Adrenal gland (tissue), 9 donors: ENCODE measurements at regions not wholly inside any gene's neighbourhood (a gene's known extent, or its start where the extent isn't known, plus 50 kb on each side); places are given as distances from the start of the nearest gene placed in this dataset.

Experiments
- DNase-seq, 7 donors: peaks; one replicate each; pipeline ENCODE4 v3.0.0-alpha.2; 2019 to 2020
- H3K27ac ChIP-seq, 5 donors: fragments of 200-600 bp; sonication (generic) in 4 of 5; 1 replicate in 3 of 5; 2 replicates in 2 of 5; pipeline versions ENCODE4 v1.5.1 to v1.8.0; 2016 to 2020; ENCODE audit warnings: mild to moderate bottlenecking in 1 of 5
- H3K27me3 ChIP-seq: fragments of 200-600 bp; 2 replicates; pipeline ENCODE4 v1.8.0; 2021
- H3K36me3 ChIP-seq, 2 donors: fragments of 200-600 bp; replicated peaks in 1 of 2; 1 replicate in 1 of 2; 2 replicates in 1 of 2; pipeline versions ENCODE4 v1.5.1 to v1.8.0; 2018 to 2022
- H3K4me1 ChIP-seq, 2 donors: fragments of 200-600 bp; replicated peaks in 1 of 2; 1 replicate in 1 of 2; 2 replicates in 1 of 2; pipeline versions ENCODE4 v1.5.1 to v1.8.0; 2018 to 2021
- H3K4me3 ChIP-seq, 4 donors: fragments of 200-600 bp; sonication (generic) in 3 of 4; one replicate each; pipeline ENCODE4 v1.5.1; 2016 to 2018
- H3K9me3 ChIP-seq, 3 donors: fragments of 200-600 bp; sonication (generic) in 1 of 3; replicated peaks in 1 of 3; 1 replicate in 2 of 3; 2 replicates in 1 of 3; pipeline versions ENCODE4 v1.5.1 to v1.8.0; 2016 to 2021
- POLR2A ChIP-seq, 2 donors: fragments of 450-650 bp; IDR thresholded peaks; one replicate each; pipeline ENCODE4 v1.6.1; 2017; ENCODE audit warnings: antibody characterized with exemption in 2 of 2, mild to moderate bottlenecking in 2 of 2, moderate library complexity in 1 of 2
- WGBS, 4 donors: extraction: QIAGEN DNeasy Blood & Tissue Kit in 2 of 4; methylation state at CpG; one replicate each; pipeline versions ENCODE4 v1.1.5 to v1.1.7; 2013 to 2017; 5-methylcytosine and 5-hydroxymethylcytosine counted together
- intact Hi-C, 2 donors: fragments of 100-400 bp; cut with DNase I; formaldehyde crosslinking; loops; one replicate each; pipeline versions ENCODE4 v1.14.1 to v1.15.0; 2022 to 2023
- TF ChIP-seq, protein P1 (sequence below), 6 experiments: fragments of 450-650 bp in 4 of 6; fragments of 200-600 bp in 2 of 6; sonication (generic) in 1 of 6; IDR thresholded peaks; 1 replicate in 5 of 6; 2 replicates in 1 of 6; pipeline versions ENCODE4 v1.5.1 to v1.8.0; 2016 to 2021; ENCODE audit warnings: antibody characterized with exemption in 6 of 6, mild to moderate bottlenecking in 2 of 6, moderate library complexity in 1 of 6
- donor health status: healthy with polysubstance abuse.
- donor health status: Bipolar disorder and iron deficiency.
- donor health status: DM: yes; HTN: yes; CAD: no.
- donor health status: DM: no; HTN: no; CAD: no.
- donor health status: DM: no; HTN: no; CAD: no.

GRCh38 chr11:27912916-27913315 is 195.0 kb downstream of the KIF18A start:
- TF ChIP-seq, protein P1, sequence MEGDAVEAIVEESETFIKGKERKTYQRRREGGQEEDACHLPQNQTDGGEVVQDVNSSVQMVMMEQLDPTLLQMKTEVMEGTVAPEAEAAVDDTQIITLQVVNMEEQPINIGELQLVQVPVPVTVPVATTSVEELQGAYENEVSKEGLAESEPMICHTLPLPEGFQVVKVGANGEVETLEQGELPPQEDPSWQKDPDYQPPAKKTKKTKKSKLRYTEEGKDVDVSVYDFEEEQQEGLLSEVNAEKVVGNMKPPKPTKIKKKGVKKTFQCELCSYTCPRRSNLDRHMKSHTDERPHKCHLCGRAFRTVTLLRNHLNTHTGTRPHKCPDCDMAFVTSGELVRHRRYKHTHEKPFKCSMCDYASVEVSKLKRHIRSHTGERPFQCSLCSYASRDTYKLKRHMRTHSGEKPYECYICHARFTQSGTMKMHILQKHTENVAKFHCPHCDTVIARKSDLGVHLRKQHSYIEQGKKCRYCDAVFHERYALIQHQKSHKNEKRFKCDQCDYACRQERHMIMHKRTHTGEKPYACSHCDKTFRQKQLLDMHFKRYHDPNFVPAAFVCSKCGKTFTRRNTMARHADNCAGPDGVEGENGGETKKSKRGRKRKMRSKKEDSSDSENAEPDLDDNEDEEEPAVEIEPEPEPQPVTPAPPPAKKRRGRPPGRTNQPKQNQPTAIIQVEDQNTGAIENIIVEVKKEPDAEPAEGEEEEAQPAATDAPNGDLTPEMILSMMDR (IDR thresholded peaks at IDR 0.05), result no peak
- no peak for TF ChIP-seq POLR2A (IDR thresholded peaks at IDR 0.05)
- H3K9me3 ChIP-seq, result no peaks in the 10 kb centered on the region
- H3K4me3 ChIP-seq, result no peak overlapping the region
- intact Hi-C loops, result no loop called here
- no peaks in the 10 kb centered on the region for H3K27me3 ChIP-seq
- no peaks in the 10 kb centered on the region for H3K4me1 ChIP-seq
- no peak overlapping the region for H3K27ac ChIP-seq
- H3K36me3 ChIP-seq, result no peaks in the 10 kb centered on the region
- 32 to 70% (median 43%) methylated on average over 2 of the region's 2 CpGs for WGBS, 4 donors
- no peak for DNase-seq

DNA sequence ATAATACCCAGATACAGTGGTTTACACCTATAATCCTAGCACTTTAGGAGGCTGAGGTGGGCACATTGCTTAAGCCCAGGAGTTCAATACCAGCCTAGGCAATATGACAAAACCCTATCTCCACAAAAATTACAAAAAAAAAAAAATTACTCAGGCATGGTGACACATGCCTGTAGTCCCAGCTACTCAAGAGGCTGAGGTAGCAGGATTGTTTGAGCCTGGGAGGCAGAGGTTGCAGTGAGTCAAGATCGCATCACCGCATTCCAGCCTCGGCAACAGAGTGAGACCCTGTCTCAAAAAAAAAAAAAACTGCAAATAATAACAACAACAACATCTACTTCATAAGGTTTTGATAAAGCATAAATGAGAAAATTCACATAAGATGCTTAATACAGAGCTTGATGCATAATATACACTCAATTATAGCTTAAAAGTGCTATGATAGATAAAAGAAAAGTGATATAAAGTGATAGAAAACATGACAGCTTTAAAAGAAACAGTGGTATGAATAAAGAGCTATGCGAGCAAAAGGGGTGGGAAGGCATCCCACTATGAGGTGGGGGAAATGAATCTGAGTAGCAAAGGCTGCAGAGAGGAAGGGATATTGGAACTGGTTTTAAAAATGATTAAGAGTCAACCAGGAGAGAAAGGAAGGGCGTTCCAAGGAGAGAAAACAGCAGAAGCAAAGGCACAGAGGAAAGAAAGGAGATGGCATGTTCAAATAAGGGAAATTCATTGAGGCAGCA is 197.6 kb downstream of the KIF18A start:
- H3K27ac ChIP-seq, result no peak overlapping the region
- H3K4me3 ChIP-seq, result no peak overlapping the region
- no peak for DNase-seq
- intact Hi-C loops, result no loop called here
- TF ChIP-seq, protein P1 (IDR thresholded peaks at IDR 0.05), result no peak
- no peak for TF ChIP-seq POLR2A (IDR thresholded peaks at IDR 0.05)
- H3K4me1 ChIP-seq, result no peaks in the 10 kb centered on the region
- H3K36me3 ChIP-seq, result no peaks in the 10 kb centered on the region
- H3K9me3 ChIP-seq, result no peaks in the 10 kb centered on the region
- no peaks in the 10 kb centered on the region for H3K27me3 ChIP-seq
- 71 to 81% (median 74%) methylated on average over 5 of the region's 5 CpGs for WGBS, 4 donors

DNA sequence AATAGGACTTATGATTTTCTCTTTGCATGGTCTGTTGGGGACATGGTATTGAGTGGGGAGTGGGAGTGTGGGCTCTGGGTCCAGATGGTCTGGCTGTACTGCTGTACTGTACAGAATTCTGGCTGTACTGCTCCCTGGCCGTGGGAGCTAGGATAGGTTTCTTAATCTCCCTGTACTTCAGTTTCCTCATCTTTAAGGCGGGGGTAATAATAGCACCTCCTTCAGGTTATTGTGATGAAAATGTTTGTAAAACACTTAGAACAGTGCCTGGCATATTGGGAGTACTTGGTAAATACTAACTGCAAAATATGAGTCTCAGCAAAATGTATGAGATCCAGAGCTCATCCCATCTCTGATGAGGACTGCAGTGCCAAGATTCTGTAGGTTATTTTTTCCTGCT is 198.6 kb downstream of the KIF18A start:
- H3K27me3 ChIP-seq, result no peaks in the 10 kb centered on the region
- no peak for TF ChIP-seq POLR2A (IDR thresholded peaks at IDR 0.05)
- TF ChIP-seq, protein P1 (IDR thresholded peaks at IDR 0.05), result no peak
- WGBS, 4 donors, result 74 to 79% (median 75%) methylated on average over 2 of the region's 2 CpGs
- H3K4me1 ChIP-seq, result no peaks in the 10 kb centered on the region
- no peak for DNase-seq
- no peaks in the 10 kb centered on the region for H3K9me3 ChIP-seq
- no peak overlapping the region for H3K4me3 ChIP-seq
- no peaks in the 10 kb centered on the region for H3K36me3 ChIP-seq
- intact Hi-C loops, result no loop called here
- no peak overlapping the region for H3K27ac ChIP-seq

DNA sequence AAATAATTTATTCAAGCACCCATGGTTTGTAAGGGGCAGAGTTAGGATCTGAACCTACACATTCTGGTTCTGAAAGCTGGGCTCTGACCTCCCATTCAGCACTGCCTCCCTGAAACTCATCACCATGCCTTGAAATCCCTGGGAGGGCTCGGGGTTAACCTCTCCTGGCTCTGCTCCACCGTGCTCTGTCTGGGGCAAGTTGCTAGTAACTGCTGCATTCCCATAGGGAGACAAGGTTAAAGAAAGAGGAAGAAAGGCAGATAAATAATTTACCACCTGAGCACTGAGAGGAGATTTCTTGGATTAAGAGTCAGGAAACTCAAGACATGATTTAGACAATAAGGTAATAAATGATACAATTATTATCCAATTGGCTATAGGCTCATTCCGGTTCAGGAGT is 199.3 kb downstream of the KIF18A start:
- H3K27me3 ChIP-seq, result no peaks in the 10 kb centered on the region
- no peak for DNase-seq
- no peaks in the 10 kb centered on the region for H3K4me1 ChIP-seq
- no peaks in the 10 kb centered on the region for H3K9me3 ChIP-seq
- no peak overlapping the region for H3K27ac ChIP-seq
- no peaks in the 10 kb centered on the region for H3K36me3 ChIP-seq
- intact Hi-C loops, result no loop called here
- WGBS, 4 donors, result 63 to 86% (median 67%) methylated on average over 3 of the region's 3 CpGs
- H3K4me3 ChIP-seq, result no peak overlapping the region
- TF ChIP-seq, protein P1 (IDR thresholded peaks at IDR 0.05), result no peak
